ENCODE measurements at regions not wholly inside any gene's neighbourhood (a gene's known extent, or its start where the extent isn't known, plus 50 kb on each side); places are given as distances from the start of the nearest gene placed in this dataset.

GRCh38 chr15:69577397-69577796 lies 124.8 kb downstream of the RPLP1 start:
- DNase-seq: no peak

DNA sequence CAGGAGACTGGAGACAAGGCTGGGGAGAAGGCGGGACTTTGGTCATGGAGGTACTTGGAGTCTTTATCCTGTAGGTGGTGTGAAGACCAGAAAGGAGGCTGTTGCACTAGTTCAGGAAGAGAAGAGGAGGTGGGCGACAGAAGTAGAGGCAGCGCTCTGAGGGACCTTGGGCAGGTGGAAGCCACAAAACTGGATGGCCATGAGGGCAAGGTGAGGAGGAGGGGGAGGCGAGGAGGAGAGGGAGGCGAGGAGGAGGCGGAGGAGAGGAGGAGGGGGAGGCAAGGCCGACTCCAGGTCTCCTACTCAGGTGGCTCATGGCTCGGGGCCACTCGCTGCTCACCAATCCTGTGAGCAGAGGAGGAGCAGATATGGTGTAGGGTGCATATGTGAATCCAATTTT lies 125.6 kb downstream of the RPLP1 start:
- no peak for DNase-seq

- DNase-seq: no peak
Measured at GRCh38 chr15:69578787-69579583, 126.4 kb downstream of the RPLP1 start.

- DNase-seq: no peak
Measured at GRCh38 chr15:69579950-69580618, 127.5 kb downstream of the RPLP1 start.

- DNase-seq: no peak
Measured at GRCh38 chr15:69583626-69584025, 131.0 kb downstream of the RPLP1 start.

DNA sequence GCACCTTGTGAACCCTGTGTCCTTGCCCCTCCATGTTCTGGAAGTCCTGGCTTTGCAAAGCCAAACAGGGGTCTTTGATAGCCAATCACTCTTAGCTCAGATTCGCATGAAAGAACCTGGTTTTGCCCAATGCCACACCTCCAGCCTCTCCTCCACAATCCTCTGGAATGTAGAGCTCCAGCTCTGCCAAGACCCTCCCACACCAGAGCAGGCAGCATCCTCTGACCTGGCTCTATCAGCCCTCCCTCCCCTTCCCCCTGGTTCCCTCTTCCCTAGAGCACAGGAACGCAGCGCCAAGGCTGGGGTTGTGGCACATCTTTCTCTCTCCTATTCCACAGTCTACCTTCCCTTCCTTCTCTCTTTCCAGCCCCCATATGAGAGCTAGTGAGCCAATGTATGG lies 133.3 kb downstream of the RPLP1 start:
- DNase-seq: no peak

GRCh38 chr15:69586721-69587120 lies 134.1 kb downstream of the RPLP1 start:
- no peak for DNase-seq

GRCh38 chr15:69587723-69588426 lies 135.3 kb downstream of the RPLP1 start:
- no peak for DNase-seq

GRCh38 chr15:69590201-69590710 lies 137.6 kb downstream of the RPLP1 start:
- DNase-seq: no peak

GRCh38 chr15:69590932-69591524 lies 138.4 kb downstream of the RPLP1 start:
- DNase-seq: no peak

- DNase-seq: no peak
Measured at GRCh38 chr15:69591905-69592508, 139.4 kb downstream of the RPLP1 start.

GRCh38 chr15:69592954-69593353 lies 140.3 kb downstream of the RPLP1 start:
- DNase-seq: no peak

GRCh38 chr15:69593488-69593887 lies 140.9 kb downstream of the RPLP1 start:
- no peak for DNase-seq

GRCh38 chr15:69593981-69594966 lies 141.7 kb downstream of the RPLP1 start:
- DNase-seq: no peak

DNA sequence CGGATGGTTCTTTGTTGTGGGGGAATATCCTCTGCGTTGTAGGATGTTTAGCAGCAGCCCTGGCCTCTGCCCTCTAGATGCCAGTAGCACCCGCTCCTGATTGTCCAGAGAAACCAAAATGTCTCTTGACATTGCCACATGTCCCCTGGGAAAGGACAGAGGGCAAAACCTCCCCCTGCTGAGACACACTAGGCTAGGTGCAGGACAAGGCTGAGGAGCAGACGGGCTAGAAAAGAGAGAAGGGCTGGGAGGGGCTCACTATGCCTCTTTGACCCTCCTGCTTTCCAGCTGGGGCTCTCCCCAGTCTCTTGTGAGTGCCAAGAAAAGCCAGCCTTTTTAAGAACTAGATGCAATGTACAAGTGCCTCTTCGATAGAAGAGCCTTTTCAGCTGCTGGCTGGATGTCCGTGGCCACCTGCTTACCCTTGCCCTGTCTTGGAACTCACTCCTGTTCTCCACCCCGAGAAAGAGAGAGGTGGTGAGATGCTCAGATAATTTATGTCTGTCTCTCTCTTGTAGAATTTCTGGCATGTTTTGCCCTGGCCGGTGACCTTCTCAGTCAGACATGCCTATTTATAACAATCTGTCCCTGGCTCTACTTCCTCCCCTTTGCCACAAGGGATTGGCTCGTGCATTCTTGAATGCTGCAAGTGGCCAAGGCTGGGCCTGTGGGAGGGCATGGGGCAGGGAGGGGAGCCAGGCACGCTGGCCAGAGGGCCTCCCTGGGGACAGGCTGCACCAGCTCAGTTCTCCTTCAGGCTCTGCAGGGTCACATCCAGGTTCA lies 142.6 kb downstream of the RPLP1 start:
- DNase-seq: no peak

GRCh38 chr15:69597061-69597592 lies 144.5 kb downstream of the RPLP1 start:
- no peak for DNase-seq

- DNase-seq: no peak
Measured at GRCh38 chr15:69599271-69599670, 146.7 kb downstream of the RPLP1 start.

DNA sequence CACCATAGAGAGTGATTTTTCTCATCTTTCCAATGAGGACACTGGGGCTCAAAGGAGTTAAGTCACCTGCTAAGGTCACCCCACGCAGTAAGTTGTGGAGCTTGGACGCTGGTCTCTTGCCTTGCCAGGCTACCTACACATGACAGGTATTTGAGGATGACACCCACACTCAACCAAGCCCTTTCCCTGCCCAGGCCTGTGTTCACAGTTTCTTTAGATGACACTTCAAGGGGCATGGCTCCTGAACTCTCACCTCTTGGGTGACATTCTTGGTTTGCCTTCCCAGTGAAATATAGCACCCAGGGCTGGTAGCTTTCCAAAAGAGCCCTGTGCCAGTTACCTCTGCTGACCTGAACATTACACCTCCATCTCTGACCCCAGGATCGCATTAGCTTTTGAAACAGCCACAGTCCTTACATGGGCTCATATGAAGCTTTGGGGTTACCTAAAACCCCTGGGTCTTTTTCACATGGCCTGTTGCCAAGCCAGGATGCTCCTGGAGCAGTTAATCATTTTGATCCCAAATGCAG lies 148.0 kb downstream of the RPLP1 start:
- DNase-seq: no peak

GRCh38 chr15:69601711-69602504 lies 149.3 kb downstream of the RPLP1 start:
- DNase-seq: no peak
